Inflammatory macrophage (primary cell): ENCODE measurements at regions not wholly inside any gene's neighbourhood (a gene's known extent, or its start where the extent isn't known, plus 50 kb on each side); places are given as distances from the start of the nearest gene placed in this dataset.
A peak's percentile ranks its signal among the peaks of the same experiment; 100 is the strongest.
"Not testable (repeated sequence)": the region's sequence is repeated elsewhere in the genome, so short reads cannot be mapped to it uniquely, and the experiment has no call there.

Experiments
- DNase-seq, 2 donors: peaks; one replicate each; pipeline ENCODE4 v3.0.0-alpha.2; 2020 to 2022

DNA sequence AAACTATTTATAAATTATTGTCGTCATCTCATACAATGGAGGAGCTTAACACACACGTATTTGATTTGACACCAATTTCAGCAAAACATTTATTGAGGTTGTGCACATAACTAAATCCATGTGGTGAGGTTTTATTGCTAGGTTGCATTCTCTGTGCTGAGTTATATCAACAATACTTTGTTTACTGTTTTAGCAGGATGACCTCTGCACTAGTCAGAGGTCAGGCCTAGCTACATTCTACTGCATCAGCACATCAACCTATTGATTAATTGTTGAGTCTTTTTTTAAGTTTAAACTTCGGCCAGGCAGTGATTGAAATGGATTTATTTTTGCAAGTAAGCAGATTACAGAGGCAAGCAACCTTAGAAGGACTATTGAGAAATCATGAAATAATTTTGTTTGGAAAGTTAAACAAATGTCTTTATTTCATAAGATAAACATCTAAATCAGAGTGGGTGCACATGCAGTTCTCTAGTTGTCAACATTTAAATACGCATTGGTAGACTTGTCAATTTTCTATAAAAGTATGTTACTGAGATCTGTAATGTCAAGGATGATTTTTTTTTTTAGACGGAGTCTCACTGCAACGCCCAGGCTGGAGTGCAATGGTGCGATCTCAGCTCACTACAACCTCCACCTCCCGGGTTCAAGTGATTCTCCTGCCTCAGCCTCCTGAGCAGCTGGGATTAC is 75.2 kb upstream of the CD28 start:
- no peak for DNase-seq

GRCh38 chr2:203636588-203637470 is 69.6 kb upstream of the CD28 start:
- DNase-seq: peak; percentile 55 to 81

- peak in 1 of 2 donors; percentile 5 for DNase-seq
Measured at GRCh38 chr2:203637471-203638167, 68.8 kb upstream of the CD28 start.

- not testable (repeated sequence) for DNase-seq
Measured at GRCh38 chr2:203641865-203642264, 64.6 kb upstream of the CD28 start.

DNA sequence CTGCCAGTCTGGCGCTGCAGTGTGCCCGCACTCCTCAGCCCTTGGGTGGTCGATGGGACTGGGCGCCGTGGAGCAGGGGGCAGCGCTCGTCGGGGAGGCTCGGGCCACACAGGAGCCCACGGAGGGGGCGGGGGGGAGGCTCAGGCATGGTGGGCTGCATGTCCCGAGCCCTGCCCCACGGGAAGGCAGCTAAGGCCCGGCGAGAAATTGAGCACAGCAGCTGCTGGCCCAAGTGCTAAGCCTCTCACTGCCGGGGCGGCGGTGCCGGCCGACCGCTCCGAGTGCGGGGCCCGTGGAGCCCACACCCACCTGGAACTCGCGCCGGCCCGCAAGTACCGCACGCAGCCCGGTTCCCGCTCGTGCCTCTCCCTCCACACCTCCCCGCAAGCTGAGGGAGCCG is 63.6 kb upstream of the CD28 start:
- not testable (repeated sequence) for DNase-seq

DNA sequence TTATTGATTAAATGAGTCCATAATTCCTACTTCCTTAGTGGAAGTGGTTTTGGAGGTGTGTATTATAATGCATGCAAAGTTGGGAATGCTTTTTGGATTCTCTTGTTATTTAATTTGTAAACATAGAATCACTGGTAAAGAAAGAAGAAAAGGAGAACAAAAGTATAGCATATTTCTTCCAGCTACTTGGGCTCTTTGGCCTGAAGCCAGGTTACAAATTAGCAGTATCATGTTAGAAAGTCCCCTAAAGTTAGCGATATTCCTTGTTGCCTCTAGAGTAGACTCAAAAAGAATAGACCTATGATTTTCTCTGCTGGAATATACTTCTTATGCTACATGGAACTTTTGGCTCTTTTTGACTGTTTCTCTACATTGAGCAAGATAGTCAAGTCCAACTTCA is 60.6 kb upstream of the CD28 start:
- DNase-seq: no peak

GRCh38 chr2:203646266-203646864 is 60.1 kb upstream of the CD28 start:
- DNase-seq: no peak

DNA sequence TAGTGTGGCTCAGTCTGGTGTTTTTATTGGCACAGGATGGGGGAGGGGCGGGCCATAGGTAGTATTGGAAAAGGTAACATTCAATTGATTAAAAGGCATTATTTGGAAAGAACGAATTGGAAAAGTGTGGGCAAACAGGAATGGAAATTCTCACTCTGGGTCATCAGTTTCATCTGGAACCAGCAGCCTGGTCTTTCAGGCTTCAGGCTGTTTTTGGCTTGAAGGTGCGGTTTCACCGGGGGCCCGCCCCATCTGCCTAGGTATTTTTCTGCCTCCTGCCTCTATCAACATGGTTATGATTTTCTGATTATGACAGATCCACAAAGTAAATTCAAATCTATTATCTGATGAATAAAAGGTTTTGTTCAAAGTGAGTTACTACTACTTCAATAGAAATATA is 59.5 kb upstream of the CD28 start:
- DNase-seq: no peak

DNA sequence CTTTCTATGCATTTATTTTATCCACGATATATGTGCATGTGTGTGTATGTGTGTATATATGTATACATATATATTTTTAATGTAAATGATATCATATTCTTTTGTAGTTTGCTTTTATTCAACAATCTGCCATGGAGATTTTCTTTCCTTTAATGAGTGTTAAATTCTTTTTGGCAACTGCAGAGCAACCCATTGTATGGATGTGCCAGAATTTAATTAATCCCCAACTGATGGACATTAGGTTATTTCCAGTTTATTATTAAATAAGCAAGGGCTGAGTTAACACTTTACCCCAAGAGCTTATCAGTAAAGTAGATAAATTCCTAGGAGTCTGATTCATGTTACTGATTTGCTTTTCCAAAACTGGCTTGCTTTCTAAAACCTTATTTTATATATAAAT is 58.9 kb upstream of the CD28 start:
- DNase-seq: no peak

GRCh38 chr2:203648273-203648672 is 58.2 kb upstream of the CD28 start:
- DNase-seq: peak in 1 of 2 donors; percentile 45

DNA sequence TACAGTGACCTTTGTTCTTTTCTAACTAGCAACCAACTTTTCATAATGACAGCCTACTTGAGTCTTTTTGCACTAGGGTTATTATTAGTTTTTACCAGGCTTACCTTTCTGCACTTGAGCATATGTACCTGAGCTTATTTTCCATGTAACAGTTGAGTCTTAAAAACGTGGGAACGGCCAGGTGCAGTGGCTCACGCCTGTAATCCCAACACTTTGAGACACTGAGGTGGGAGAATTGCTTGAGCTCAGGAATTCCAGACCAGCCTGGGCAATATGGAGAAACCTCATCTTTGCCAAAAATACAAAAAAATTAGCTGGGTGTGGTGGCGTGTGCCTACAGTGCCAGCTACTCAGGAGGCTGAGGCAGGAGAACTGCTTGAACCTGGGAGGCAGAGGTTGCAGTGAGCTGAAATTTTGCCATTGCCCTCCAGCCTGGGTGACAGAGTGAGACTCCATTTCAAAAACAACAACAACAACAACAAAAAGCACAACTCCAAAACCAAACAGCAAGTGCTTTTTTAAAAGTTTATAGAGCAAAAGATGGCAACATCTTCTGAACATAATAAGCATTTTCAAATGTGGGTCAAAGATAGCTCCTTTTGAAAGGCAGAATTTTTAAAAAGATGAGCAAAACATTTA is 57.1 kb upstream of the CD28 start:
- DNase-seq: no peak

- DNase-seq: peak; percentile 66 to 77
Measured at GRCh38 chr2:203650860-203651613, 55.4 kb upstream of the CD28 start.

- DNase-seq: no peak
Measured at GRCh38 chr2:203651621-203652020, 54.8 kb upstream of the CD28 start.

- peak; percentile 31 to 62 for DNase-seq
Measured at GRCh38 chr2:203654826-203655225, 51.6 kb upstream of the CD28 start.

DNA sequence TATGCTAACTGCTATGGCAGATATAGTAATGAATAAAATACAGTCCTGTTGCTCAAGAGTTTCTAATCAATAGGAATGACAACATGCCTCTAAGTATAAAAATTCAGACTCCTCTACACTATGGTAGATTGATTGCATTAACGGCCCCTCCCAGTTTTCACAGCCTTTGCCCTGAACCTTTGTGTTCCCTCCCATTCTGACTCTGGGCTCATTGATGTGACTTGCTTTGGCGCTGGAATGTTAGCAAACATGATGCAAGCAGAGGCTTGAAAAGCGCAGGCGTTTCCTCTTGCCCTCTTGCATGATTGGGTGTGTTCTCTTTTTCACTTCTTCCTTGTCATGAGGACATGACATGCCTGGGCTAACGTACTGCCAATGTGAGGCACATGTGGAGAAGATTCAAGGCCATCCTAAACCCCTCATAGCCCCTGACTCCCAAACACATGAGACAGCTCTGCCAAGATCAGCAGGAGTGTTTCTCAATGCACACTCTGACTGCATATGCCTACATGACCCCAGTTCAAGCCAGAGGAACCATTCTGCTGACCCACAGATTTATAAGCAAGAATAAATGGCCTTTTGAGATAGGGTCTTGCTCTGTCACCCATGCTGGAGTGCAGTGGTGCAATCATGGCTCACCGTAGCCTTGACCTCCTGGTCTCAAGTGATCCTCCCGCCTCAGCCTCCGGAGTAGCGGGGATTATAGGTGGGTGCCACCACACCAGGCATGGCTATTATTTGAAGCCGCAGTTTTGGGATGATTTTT is 49.7 kb upstream of the CD28 start:
- DNase-seq: peak; percentile 97 to 98
